ENCODE measurements at regions not wholly inside any gene's neighbourhood (a gene's known extent, or its start where the extent isn't known, plus 50 kb on each side); places are given as distances from the start of the nearest gene placed in this dataset.

- Histone ChIP-seq H3K36me3 (ENCODE audit: insufficient read depth, low read length) (no peaks in the 10 kb centered on the region), H3K4me1 (ENCODE audit: insufficient read depth, low read length) (peaks cover 6% of the 10 kb centered on the region), H3K4me3 (ENCODE audit: low read length) (no peak overlapping the region), H2AFZ (ENCODE audit: low read depth, low read length) (no peak overlapping the region), H3K9me3 (ENCODE audit: low read length) (no peaks in the 10 kb centered on the region), H3K27me3 (ENCODE audit: insufficient read depth, low read length) (no peaks in the 10 kb centered on the region)
These were observed 238.3 kb downstream of the WDR11 start for GRCh38 chr10:121089434-121089833.

- Histone ChIP-seq H3K4me3 (ENCODE audit: low read length) (no peak overlapping the region), H3K27me3 (ENCODE audit: insufficient read depth, low read length) (no peaks in the 10 kb centered on the region), H3K4me1 (ENCODE audit: insufficient read depth, low read length) (peaks cover 5% of the 10 kb centered on the region), H3K36me3 (ENCODE audit: insufficient read depth, low read length) (no peaks in the 10 kb centered on the region), H3K9me3 (ENCODE audit: low read length) (no peaks in the 10 kb centered on the region), H2AFZ (ENCODE audit: low read depth, low read length) (no peak overlapping the region)
These were observed 241.0 kb downstream of the WDR11 start for GRCh38 chr10:121091961-121092719.

GRCh38 chr10:121092720-121093095 lies 241.5 kb downstream of the WDR11 start:
- peaks cover 10% of the 10 kb centered on the region for H3K4me1 ChIP-seq (ENCODE audit: insufficient read depth, low read length)
- no peaks in the 10 kb centered on the region for H3K36me3 ChIP-seq (ENCODE audit: insufficient read depth, low read length)
- H3K4me3 ChIP-seq (ENCODE audit: low read length), result no peak overlapping the region
- no peak overlapping the region for H2AFZ ChIP-seq (ENCODE audit: low read depth, low read length)
- no peaks in the 10 kb centered on the region for H3K9me3 ChIP-seq (ENCODE audit: low read length)
- H3K27me3 ChIP-seq (ENCODE audit: insufficient read depth, low read length), result no peaks in the 10 kb centered on the region

- H2AFZ ChIP-seq (ENCODE audit: low read depth, low read length), result no peak overlapping the region
- H3K27me3 ChIP-seq (ENCODE audit: insufficient read depth, low read length), result no peaks in the 10 kb centered on the region
- H3K4me1 ChIP-seq (ENCODE audit: insufficient read depth, low read length), result peaks cover 14% of the 10 kb centered on the region
- no peaks in the 10 kb centered on the region for H3K36me3 ChIP-seq (ENCODE audit: insufficient read depth, low read length)
- H3K9me3 ChIP-seq (ENCODE audit: low read length), result no peaks in the 10 kb centered on the region
- H3K4me3 ChIP-seq (ENCODE audit: low read length), result no peak overlapping the region
These were observed 245.7 kb downstream of the WDR11 start for GRCh38 chr10:121096617-121097431.

GRCh38 chr10:121098211-121098610 lies 247.0 kb downstream of the WDR11 start:
- Histone ChIP-seq H3K27me3 (ENCODE audit: insufficient read depth, low read length) (no peaks in the 10 kb centered on the region), H3K4me3 (ENCODE audit: low read length) (no peak overlapping the region), H2AFZ (ENCODE audit: low read depth, low read length) (no peak overlapping the region), H3K4me1 (ENCODE audit: insufficient read depth, low read length) (peaks cover 14% of the 10 kb centered on the region), H3K9me3 (ENCODE audit: low read length) (no peaks in the 10 kb centered on the region), H3K36me3 (ENCODE audit: insufficient read depth, low read length) (no peaks in the 10 kb centered on the region)

- peaks cover 14% of the 10 kb centered on the region for H3K4me1 ChIP-seq (ENCODE audit: insufficient read depth, low read length)
- no peaks in the 10 kb centered on the region for H3K27me3 ChIP-seq (ENCODE audit: insufficient read depth, low read length)
- no peaks in the 10 kb centered on the region for H3K36me3 ChIP-seq (ENCODE audit: insufficient read depth, low read length)
- H3K4me3 ChIP-seq (ENCODE audit: low read length), result no peak overlapping the region
- no peak overlapping the region for H2AFZ ChIP-seq (ENCODE audit: low read depth, low read length)
- H3K9me3 ChIP-seq (ENCODE audit: low read length), result no peaks in the 10 kb centered on the region
These were observed 247.6 kb downstream of the WDR11 start for GRCh38 chr10:121098751-121099150.

- Histone ChIP-seq H3K4me3 (ENCODE audit: low read length) (no peak overlapping the region), H3K4me1 (ENCODE audit: insufficient read depth, low read length) (peaks cover 14% of the 10 kb centered on the region)
These were observed 248.0 kb downstream of the WDR11 start for GRCh38 chr10:121099181-121099580.

GRCh38 chr10:121099592-121099991 lies 248.4 kb downstream of the WDR11 start:
- Histone ChIP-seq H3K4me1 (ENCODE audit: insufficient read depth, low read length) (peaks cover 17% of the 10 kb centered on the region), H3K9me3 (ENCODE audit: low read length) (no peaks in the 10 kb centered on the region), H3K4me3 (ENCODE audit: low read length) (no peak overlapping the region), H3K36me3 (ENCODE audit: insufficient read depth, low read length) (no peaks in the 10 kb centered on the region), H3K27me3 (ENCODE audit: insufficient read depth, low read length) (no peaks in the 10 kb centered on the region), H2AFZ (ENCODE audit: low read depth, low read length) (no peak overlapping the region)

More at GRCh38 chr10:121099181-121099580, 248.0 kb downstream of the WDR11 start:
- Histone ChIP-seq H2AFZ (ENCODE audit: low read depth, low read length) (no peak overlapping the region), H3K36me3 (ENCODE audit: insufficient read depth, low read length) (no peaks in the 10 kb centered on the region), H3K9me3 (ENCODE audit: low read length) (no peaks in the 10 kb centered on the region), H3K27me3 (ENCODE audit: insufficient read depth, low read length) (no peaks in the 10 kb centered on the region)

- H2AFZ ChIP-seq (ENCODE audit: low read depth, low read length), result no peak overlapping the region
- no peaks in the 10 kb centered on the region for H3K9me3 ChIP-seq (ENCODE audit: low read length)
- no peaks in the 10 kb centered on the region for H3K36me3 ChIP-seq (ENCODE audit: insufficient read depth, low read length)
- no peak overlapping the region for H3K4me3 ChIP-seq (ENCODE audit: low read length)
- H3K4me1 ChIP-seq (ENCODE audit: insufficient read depth, low read length), result peaks cover 17% of the 10 kb centered on the region
- H3K27me3 ChIP-seq (ENCODE audit: insufficient read depth, low read length), result no peaks in the 10 kb centered on the region
These were observed 250.4 kb downstream of the WDR11 start for GRCh38 chr10:121101561-121101960.

- Histone ChIP-seq H2AFZ (ENCODE audit: low read depth, low read length) (no peak overlapping the region), H3K9me3 (ENCODE audit: low read length) (no peaks in the 10 kb centered on the region), H3K4me3 (ENCODE audit: low read length) (no peak overlapping the region), H3K36me3 (ENCODE audit: insufficient read depth, low read length) (no peaks in the 10 kb centered on the region), H3K4me1 (ENCODE audit: insufficient read depth, low read length) (peaks cover 7% of the 10 kb centered on the region), H3K27me3 (ENCODE audit: insufficient read depth, low read length) (no peaks in the 10 kb centered on the region)
These were observed 251.5 kb downstream of the WDR11 start for GRCh38 chr10:121102706-121103105.

GRCh38 chr10:121104476-121105111 lies 253.4 kb downstream of the WDR11 start:
- H3K27me3 ChIP-seq (ENCODE audit: insufficient read depth, low read length), result no peaks in the 10 kb centered on the region
- H3K4me1 ChIP-seq (ENCODE audit: insufficient read depth, low read length), result peaks cover 7% of the 10 kb centered on the region
- H3K4me3 ChIP-seq (ENCODE audit: low read length), result no peak overlapping the region
- no peaks in the 10 kb centered on the region for H3K9me3 ChIP-seq (ENCODE audit: low read length)
- no peaks in the 10 kb centered on the region for H3K36me3 ChIP-seq (ENCODE audit: insufficient read depth, low read length)
- no peak overlapping the region for H2AFZ ChIP-seq (ENCODE audit: low read depth, low read length)

GRCh38 chr10:121106611-121107010 lies 255.4 kb downstream of the WDR11 start:
- peaks cover 3% of the 10 kb centered on the region for H3K4me1 ChIP-seq (ENCODE audit: insufficient read depth, low read length)
- H3K9me3 ChIP-seq (ENCODE audit: low read length), result no peaks in the 10 kb centered on the region
- H3K36me3 ChIP-seq (ENCODE audit: insufficient read depth, low read length), result no peaks in the 10 kb centered on the region
- H2AFZ ChIP-seq (ENCODE audit: low read depth, low read length), result no peak overlapping the region
- H3K4me3 ChIP-seq (ENCODE audit: low read length), result no peak overlapping the region
- no peaks in the 10 kb centered on the region for H3K27me3 ChIP-seq (ENCODE audit: insufficient read depth, low read length)

GRCh38 chr10:121108051-121108450 lies 256.9 kb downstream of the WDR11 start:
- Histone ChIP-seq H2AFZ (ENCODE audit: low read depth, low read length) (no peak overlapping the region), H3K36me3 (ENCODE audit: insufficient read depth, low read length) (no peaks in the 10 kb centered on the region), H3K4me1 (ENCODE audit: insufficient read depth, low read length) (peaks cover 3% of the 10 kb centered on the region), H3K27me3 (ENCODE audit: insufficient read depth, low read length) (no peaks in the 10 kb centered on the region), H3K4me3 (ENCODE audit: low read length) (no peak overlapping the region), H3K9me3 (ENCODE audit: low read length) (no peaks in the 10 kb centered on the region)
